22Rv1 (cell line): ENCODE measurements at regions not wholly inside any gene's neighbourhood (a gene's known extent, or its start where the extent isn't known, plus 50 kb on each side); places are given as distances from the start of the nearest gene placed in this dataset.

Source experiments
- H3K27ac ChIP-seq: fragments of 450-650 bp; 2 replicates; pipeline ENCODE4 v1.5.1; 2017
- ZFX ChIP-seq: fragments of 450-650 bp; IDR thresholded peaks from 2 replicates; pipeline ENCODE4 v1.6.1; 2017; ENCODE audit warnings: antibody characterized with exemption, borderline replicate concordance
- TF ChIP-seq, protein P1 (sequence below): fragments of 450-650 bp; IDR thresholded peaks from 2 replicates; pipeline ENCODE4 v1.5.1; 2017; ENCODE audit warnings: mild to moderate bottlenecking

DNA sequence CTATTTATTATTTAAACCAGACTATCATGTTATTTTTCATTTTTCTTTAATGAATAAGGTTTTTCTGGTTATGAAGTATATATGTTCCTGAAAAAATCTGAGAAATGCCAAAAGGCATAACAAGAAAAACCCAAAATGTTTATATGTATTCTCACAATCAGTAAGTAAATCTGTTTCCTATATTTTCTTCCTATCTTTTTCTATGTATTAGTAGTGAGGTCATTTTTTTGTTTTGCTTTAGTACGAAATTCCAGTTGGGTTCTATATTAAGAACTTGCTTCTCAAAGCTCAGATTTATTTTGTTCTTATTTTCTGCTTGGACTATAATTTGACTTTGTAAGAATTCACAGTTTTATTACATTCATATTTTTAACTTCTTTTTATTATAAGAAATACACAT, 287.5 kb upstream of the NFE2L3 start:
- TF ChIP-seq, protein P1, sequence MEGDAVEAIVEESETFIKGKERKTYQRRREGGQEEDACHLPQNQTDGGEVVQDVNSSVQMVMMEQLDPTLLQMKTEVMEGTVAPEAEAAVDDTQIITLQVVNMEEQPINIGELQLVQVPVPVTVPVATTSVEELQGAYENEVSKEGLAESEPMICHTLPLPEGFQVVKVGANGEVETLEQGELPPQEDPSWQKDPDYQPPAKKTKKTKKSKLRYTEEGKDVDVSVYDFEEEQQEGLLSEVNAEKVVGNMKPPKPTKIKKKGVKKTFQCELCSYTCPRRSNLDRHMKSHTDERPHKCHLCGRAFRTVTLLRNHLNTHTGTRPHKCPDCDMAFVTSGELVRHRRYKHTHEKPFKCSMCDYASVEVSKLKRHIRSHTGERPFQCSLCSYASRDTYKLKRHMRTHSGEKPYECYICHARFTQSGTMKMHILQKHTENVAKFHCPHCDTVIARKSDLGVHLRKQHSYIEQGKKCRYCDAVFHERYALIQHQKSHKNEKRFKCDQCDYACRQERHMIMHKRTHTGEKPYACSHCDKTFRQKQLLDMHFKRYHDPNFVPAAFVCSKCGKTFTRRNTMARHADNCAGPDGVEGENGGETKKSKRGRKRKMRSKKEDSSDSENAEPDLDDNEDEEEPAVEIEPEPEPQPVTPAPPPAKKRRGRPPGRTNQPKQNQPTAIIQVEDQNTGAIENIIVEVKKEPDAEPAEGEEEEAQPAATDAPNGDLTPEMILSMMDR: no peak
- TF ChIP-seq ZFX: no peak
- H3K27ac ChIP-seq: no peak overlapping the region

DNA sequence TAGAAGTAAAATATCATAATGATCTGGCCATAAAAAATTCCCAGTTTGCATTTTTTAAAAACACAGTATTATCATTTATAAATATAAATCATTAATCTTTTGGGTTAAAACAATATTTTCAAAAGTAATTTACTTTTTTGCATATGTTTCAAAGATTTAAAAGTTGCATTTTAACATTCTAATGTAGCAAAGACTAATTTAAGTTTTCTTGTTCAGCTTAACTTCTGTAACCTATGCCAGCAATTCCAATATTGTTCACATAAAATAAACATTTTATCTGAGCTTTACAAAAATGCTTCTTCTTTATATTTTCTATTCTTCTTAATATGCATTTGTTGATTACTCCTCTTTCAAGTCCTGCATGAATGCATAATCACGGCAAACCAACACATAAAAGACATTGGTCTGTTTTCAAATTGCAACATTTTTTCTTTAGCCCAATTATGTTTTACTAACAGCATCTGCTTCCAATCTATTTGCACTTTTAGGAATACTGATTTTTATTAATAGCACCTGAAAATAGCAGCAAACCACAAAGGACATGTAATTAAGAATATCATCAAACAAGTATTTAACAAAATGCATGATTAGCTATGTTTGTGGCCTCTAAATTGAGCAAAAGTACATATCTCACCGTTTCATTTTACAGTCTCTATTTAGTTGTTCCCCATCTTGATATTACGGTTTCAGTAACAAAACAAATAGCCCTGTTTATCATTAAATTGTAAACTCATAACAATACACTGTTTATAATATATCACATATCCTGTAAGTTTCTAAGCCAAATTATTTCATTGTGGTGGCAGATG, 286.9 kb upstream of the NFE2L3 start:
- no peak overlapping the region for H3K27ac ChIP-seq
- no peak for TF ChIP-seq ZFX
- TF ChIP-seq, protein P1: no peak

DNA sequence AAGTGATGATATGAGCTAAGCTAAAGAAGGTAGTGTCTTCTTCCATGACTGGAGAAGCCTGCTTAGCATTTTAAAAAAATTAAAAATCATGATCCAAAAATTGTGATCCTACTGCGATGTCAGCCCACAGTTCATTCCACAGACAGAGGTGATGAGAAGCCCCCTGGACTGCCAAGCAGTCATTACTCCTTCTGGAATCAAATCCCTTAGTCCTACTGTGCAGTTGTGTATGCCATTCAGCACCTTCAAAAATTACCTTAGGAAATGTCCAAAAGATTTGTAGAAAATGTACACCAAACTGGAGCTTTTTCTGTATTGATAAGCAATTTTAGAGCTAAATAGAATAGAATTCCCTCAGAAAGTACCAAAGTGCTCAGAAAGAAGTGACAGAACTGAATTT, 283.5 kb upstream of the NFE2L3 start:
- TF ChIP-seq, protein P1: no peak
- no peak for TF ChIP-seq ZFX
- no peak overlapping the region for H3K27ac ChIP-seq

DNA sequence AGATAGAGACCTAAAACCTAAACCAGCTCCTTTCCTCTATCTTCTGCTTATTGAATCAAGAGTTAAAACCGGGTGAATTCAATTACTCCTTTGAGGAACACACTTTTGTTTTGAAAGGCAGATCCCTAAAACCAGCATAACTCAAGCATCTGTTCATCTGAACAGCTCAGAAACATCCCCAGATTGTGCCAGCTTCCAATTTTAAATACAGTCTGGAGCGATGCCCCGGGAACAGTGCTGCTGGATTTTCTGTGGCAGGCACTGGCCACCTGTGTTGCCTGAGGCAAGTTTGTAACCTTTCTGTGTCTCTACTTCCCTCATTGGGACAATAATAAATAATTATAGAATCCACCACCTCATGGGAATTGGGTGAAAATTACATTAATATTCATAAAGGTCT, 281.4 kb upstream of the NFE2L3 start:
- TF ChIP-seq, protein P1: no peak
- TF ChIP-seq ZFX: no peak
- no peak overlapping the region for H3K27ac ChIP-seq

DNA sequence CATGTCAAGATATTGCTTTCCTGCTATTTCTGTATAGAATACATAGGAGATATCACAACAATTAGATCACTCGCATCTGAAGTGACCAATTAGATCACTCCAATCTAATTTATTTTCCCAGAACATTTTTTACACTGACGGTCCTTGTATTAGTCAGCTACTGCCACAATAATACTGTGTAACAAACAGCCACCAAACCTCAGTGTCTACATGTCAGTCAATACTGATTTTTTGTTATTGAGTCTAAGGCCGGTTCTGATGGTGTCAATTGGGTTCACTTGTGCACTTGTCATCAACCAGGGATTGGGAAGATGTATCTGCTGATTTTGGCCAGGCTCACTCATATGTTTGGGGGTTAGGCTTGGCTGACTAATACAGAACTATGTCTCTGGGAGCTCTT, 275.9 kb upstream of the NFE2L3 start:
- no peak overlapping the region for H3K27ac ChIP-seq

DNA sequence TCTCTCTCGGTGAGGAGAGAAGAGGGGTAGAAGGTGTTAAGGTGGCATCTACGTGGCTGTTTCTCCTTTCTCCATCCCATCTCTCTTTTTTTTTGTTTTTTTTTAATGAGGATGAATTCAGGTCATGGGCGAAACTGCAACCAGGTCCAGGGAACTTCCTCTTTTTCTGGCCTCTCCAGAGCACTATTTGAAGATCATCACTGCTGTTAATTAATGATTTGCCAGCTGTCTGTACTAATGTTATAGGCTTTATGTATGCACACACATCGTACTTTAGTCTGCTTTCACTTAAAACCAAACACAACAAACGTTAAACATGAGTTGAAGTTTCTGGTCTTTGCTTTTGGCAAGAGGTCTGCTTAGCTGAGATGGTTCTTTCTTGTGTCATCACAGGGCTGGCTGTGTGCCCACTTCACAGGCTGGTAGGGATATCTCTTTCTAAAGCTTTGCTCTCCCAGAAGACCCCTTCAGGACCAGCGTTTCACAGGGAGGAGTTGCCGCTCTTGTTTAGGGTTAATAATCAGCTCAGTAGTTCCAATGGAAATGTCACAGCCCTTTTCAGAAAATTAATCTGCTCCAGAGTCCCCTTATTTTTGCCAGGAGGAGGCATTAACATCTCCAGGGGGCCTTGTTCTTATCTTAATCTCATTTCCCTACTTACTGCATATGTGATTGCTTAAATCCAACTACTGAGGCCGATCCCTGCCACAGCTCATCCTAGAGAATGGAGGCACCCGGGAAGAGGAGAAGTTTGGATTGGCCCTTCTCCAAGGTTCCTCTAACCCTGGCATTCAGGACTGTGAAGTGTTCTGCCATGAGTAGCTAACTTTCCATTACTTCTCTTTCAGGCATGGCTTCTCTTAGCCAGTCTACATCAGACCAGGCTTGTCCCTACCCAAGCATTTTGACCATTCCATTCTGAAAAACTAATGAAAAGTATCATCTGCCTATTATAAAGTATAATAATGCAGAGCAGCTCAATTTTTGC, 273.9 kb upstream of the NFE2L3 start:
- H3K27ac ChIP-seq: no peak overlapping the region
- TF ChIP-seq ZFX: no peak
- TF ChIP-seq, protein P1: no peak

More for the DNA sequence above, 275.9 kb upstream of the NFE2L3 start:
- TF ChIP-seq ZFX: no peak
- TF ChIP-seq, protein P1: no peak

DNA sequence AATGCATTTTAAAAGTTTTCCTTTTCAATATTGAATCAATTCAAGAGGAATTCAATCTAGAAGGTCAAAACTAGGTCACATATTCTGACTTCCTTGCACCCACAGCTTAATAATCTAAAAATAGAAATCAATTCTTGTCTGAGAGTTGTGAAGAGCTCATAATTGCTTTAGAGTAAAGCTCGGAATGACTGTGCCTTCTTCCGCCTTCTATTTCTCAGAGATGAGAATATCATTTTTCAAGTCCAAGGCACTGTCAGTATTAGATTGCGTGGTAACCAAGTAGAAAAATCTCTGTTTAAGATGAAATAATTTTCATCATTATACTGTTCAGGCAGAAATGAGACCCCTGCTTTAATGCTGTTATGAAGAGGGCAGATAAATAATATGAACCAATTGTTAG, 272.2 kb upstream of the NFE2L3 start:
- TF ChIP-seq, protein P1: no peak
- no peak for TF ChIP-seq ZFX

More for the DNA sequence above, 272.2 kb upstream of the NFE2L3 start:
- no peak overlapping the region for H3K27ac ChIP-seq
